CD4-positive, alpha-beta T cell (primary cell): ENCODE measurements at regions not wholly inside any gene's neighbourhood (a gene's known extent, or its start where the extent isn't known, plus 50 kb on each side); places are given as distances from the start of the nearest gene placed in this dataset.

Source experiments
- ATAC-seq: fragments of 200-7000 bp; cut with Tn5 transposase; one replicate; pipeline ENCODE4 v1.10.0; 2022; ENCODE audit warnings: mild to moderate bottlenecking; ENCODE audit not compliant: poor library complexity
- CTCF ChIA-PET: fragments of 350-600 bp; sonication (Branson Sonifier 250); formaldehyde crosslinking; loops from one replicate; lab custom pipeline; 2021; ENCODE audit warnings: antibody characterized with exemption, inconsistent platforms; lab: Charles Lee
- POLR2A ChIA-PET: fragments of 350-600 bp; sonication (Branson Sonifier 250); formaldehyde crosslinking; loops from one replicate; lab custom pipeline; 2021; ENCODE audit warnings: antibody characterized with exemption, inconsistent platforms; lab: Charles Lee
- DNase-seq, 14 experiments: peaks; one replicate each; pipeline ENCODE4 v3.0.0-alpha.2; 2013 to 2020; ENCODE audit warnings: mixed read lengths in 2 of 14
- H3K27ac ChIP-seq, 2 donors: one replicate each; pipeline versions ENCODE4 v1.5.1 to v1.7.0; 2013; ENCODE audit warnings: low read length in 2 of 2, low read depth in 1 of 2, mild to moderate bottlenecking in 1 of 2
- H3K27me3 ChIP-seq, 2 experiments: 1 replicate in 1 of 2; 2 replicates in 1 of 2; pipeline versions ENCODE4 v1.6.1 to v1.7.0; 2013; ENCODE audit warnings: low read length in 2 of 2, control low read depth in 1 of 2, mild to moderate bottlenecking in 1 of 2, moderate library complexity in 1 of 2; ENCODE audit not compliant: insufficient read depth in 2 of 2, control insufficient read depth in 1 of 2
- H3K36me3 ChIP-seq: one replicate; pipeline ENCODE4 v1.6.1; 2013; ENCODE audit warnings: low read length, control low read depth; ENCODE audit not compliant: insufficient read depth
- H3K4me1 ChIP-seq: one replicate; pipeline ENCODE4 v1.6.1; 2013; ENCODE audit warnings: low read length, control low read depth; ENCODE audit not compliant: insufficient read depth
- H3K4me3 ChIP-seq: one replicate; pipeline ENCODE4 v1.5.1; 2013; ENCODE audit warnings: mild to moderate bottlenecking, low read length, moderate library complexity
- H3K9me3 ChIP-seq, 2 experiments: 1 replicate in 1 of 2; 2 replicates in 1 of 2; pipeline versions ENCODE4 v1.6.1 to v1.7.0; 2013; ENCODE audit warnings: low read length in 2 of 2, mild to moderate bottlenecking in 2 of 2, control low read depth in 1 of 2, moderate library complexity in 1 of 2; ENCODE audit not compliant: control insufficient read depth in 1 of 2, insufficient read depth in 1 of 2
- H3K27ac Mint-ChIP-seq: one replicate; pipeline ENCODE4 v1.8.0; 2020; ENCODE audit warnings: mixed read lengths
- H3K27me3 Mint-ChIP-seq: one replicate; pipeline ENCODE4 v1.8.0; 2021; ENCODE audit warnings: mixed read lengths
- H3K36me3 Mint-ChIP-seq: one replicate; pipeline ENCODE4 v1.8.0; 2021; ENCODE audit warnings: low read depth, mixed read lengths
- H3K4me1 Mint-ChIP-seq: one replicate; pipeline ENCODE4 v1.8.0; 2021; ENCODE audit warnings: low read depth, mixed read lengths
- H3K4me3 Mint-ChIP-seq: one replicate; pipeline ENCODE4 v1.8.0; 2020; ENCODE audit warnings: mild to moderate bottlenecking, mixed read lengths
- H3K9me3 Mint-ChIP-seq: one replicate; pipeline ENCODE4 v1.8.0; 2020; ENCODE audit warnings: mixed read lengths
- CTCF ChIP-seq: fragments of 200-600 bp; IDR thresholded peaks from one replicate; pipeline ENCODE4 v1.8.0; 2022; ENCODE audit warnings: antibody characterized with exemption, mild to moderate bottlenecking
- intact Hi-C, 2 experiments: fragments of 100-400 bp; cut with DNase I in 1 of 2; cut with micrococcal nuclease in 1 of 2; formaldehyde crosslinking; loops; one replicate each; pipeline versions ENCODE4 v1.15.1 to v1.9.0; 2023 to 2025; cut with DNase I, micrococcal nuclease

- Histone ChIP-seq H3K4me1 (no peaks in the 10 kb centered on the region), H3K27ac (no peak overlapping the region), H3K4me3 (no peak overlapping the region), H3K9me3 (peaks cover 0 to 6% of the 10 kb centered on the region in 2 experiments), H3K36me3 (no peaks in the 10 kb centered on the region), H3K27me3 (peaks cover 13 to 19% of the 10 kb centered on the region in 2 experiments)
- no peaks in the 10 kb centered on the region for H3K4me1 Mint-ChIP-seq
- intact Hi-C loops: no loop called here
- H3K27me3 Mint-ChIP-seq: peaks cover 53% of the 10 kb centered on the region
- ATAC-seq (no peak), DNase-seq (peak in 1 of 14 experiments; percentile 7)
- ChIA-PET POLR2A (no interaction called here), CTCF (no interaction called here)
- TF ChIP-seq CTCF: no peak
- H3K36me3 Mint-ChIP-seq: no peaks in the 10 kb centered on the region
- H3K4me3 Mint-ChIP-seq: no peak overlapping the region
- H3K27ac Mint-ChIP-seq: no peak overlapping the region
- peaks cover 10% of the 10 kb centered on the region for H3K9me3 Mint-ChIP-seq
These were observed 299.8 kb downstream of the MATN1 start for GRCh38 chr1:30423570-30423969.

- H3K9me3 ChIP-seq: no peaks in the 10 kb centered on the region
- Mint-ChIP-seq H3K9me3 (peaks cover 8% of the 10 kb centered on the region), H3K27me3 (peaks cover 53% of the 10 kb centered on the region), H3K4me1 (no peaks in the 10 kb centered on the region), H3K27ac (no peak overlapping the region), H3K4me3 (no peak overlapping the region), H3K36me3 (no peaks in the 10 kb centered on the region)
- H3K4me3 ChIP-seq: no peak overlapping the region
- peak in 1 of 14 experiments; percentile 14 for DNase-seq
- intact Hi-C loops: no loop called here
- ChIA-PET CTCF (interaction anchor here (1.4 kb wide), 1 partner anchor 42 kb away, joined by 4 read pairs; no protein-coding TSS in a partner anchor), POLR2A (no interaction called here)
- peaks cover 9 to 19% of the 10 kb centered on the region in 2 experiments for H3K27me3 ChIP-seq
- no peaks in the 10 kb centered on the region for H3K4me1 ChIP-seq
- TF ChIP-seq CTCF: no peak
- no peak overlapping the region for H3K27ac ChIP-seq
- H3K36me3 ChIP-seq: no peaks in the 10 kb centered on the region
- no peak for ATAC-seq
These were observed 301.1 kb downstream of the MATN1 start for GRCh38 chr1:30422251-30422650.

GRCh38 chr1:30420519-30421050 lies 302.8 kb downstream of the MATN1 start:
- no peak overlapping the region for H3K27ac Mint-ChIP-seq
- Histone ChIP-seq H3K9me3 (no peaks in the 10 kb centered on the region), H3K4me3 (no peak overlapping the region), H3K27ac (no peak overlapping the region), H3K36me3 (no peaks in the 10 kb centered on the region), H3K4me1 (no peaks in the 10 kb centered on the region), H3K27me3 (peaks cover 7 to 14% of the 10 kb centered on the region in 2 experiments)
- no peak overlapping the region for H3K4me3 Mint-ChIP-seq
- H3K36me3 Mint-ChIP-seq: no peaks in the 10 kb centered on the region
- H3K27me3 Mint-ChIP-seq: peaks cover 41% of the 10 kb centered on the region
- ATAC-seq: no peak
- DNase-seq: peak in 1 of 14 experiments; percentile 17
- intact Hi-C loops: no loop called here
- peaks cover under 1% of the 10 kb centered on the region for H3K9me3 Mint-ChIP-seq
- ChIA-PET CTCF (no interaction called here), POLR2A (no interaction called here)
- TF ChIP-seq CTCF: no peak
- no peaks in the 10 kb centered on the region for H3K4me1 Mint-ChIP-seq
